ENCODE measurements at regions not wholly inside any gene's neighbourhood (a gene's known extent, or its start where the extent isn't known, plus 50 kb on each side); places are given as distances from the start of the nearest gene placed in this dataset.

GRCh38 chr20:5686384-5687105, 63.7 kb upstream of the SHLD1 start:
- TF ChIP-seq RCOR1 (IDR thresholded peaks at IDR 0.05; ENCODE audit: low read length): no peak
- TF ChIP-seq NFIC (IDR thresholded peaks at IDR 0.05; ENCODE audit: borderline replicate concordance): no peak
- no peak for TF ChIP-seq NRF1 (IDR thresholded peaks at IDR 0.05; ENCODE audit: low read depth, low read length)
- TF ChIP-seq CTCF (IDR thresholded peaks at IDR 0.05): no peak
- no peak for TF ChIP-seq MEF2A (IDR thresholded peaks at IDR 0.05; ENCODE audit: borderline replicate concordance, low read depth)
- no peak for TF ChIP-seq USF2 (IDR thresholded peaks at IDR 0.05; ENCODE audit: borderline replicate concordance, low read depth, low read length)
- no peak for TF ChIP-seq REST (IDR thresholded peaks at IDR 0.05; ENCODE audit: low read depth, low read length)
- TF ChIP-seq USF1 (IDR thresholded peaks at IDR 0.05; ENCODE audit: borderline replicate concordance, low read depth): no peak
- no peak for TF ChIP-seq CHD2 (IDR thresholded peaks at IDR 0.05; ENCODE audit: low read length, partially characterized antibody)
- TF ChIP-seq RAD21 (IDR thresholded peaks at IDR 0.05; ENCODE audit: low read length): no peak
- TF ChIP-seq POLR2AphosphoS5 (IDR thresholded peaks at IDR 0.05; ENCODE audit: low read depth, low read length): no peak
- no peak for TF ChIP-seq PBX3 (IDR thresholded peaks at IDR 0.05)

Data from SK-N-SH (cell line).